ENCODE measurements at regions not wholly inside any gene's neighbourhood (a gene's known extent, or its start where the extent isn't known, plus 50 kb on each side); places are given as distances from the start of the nearest gene placed in this dataset.

DNA sequence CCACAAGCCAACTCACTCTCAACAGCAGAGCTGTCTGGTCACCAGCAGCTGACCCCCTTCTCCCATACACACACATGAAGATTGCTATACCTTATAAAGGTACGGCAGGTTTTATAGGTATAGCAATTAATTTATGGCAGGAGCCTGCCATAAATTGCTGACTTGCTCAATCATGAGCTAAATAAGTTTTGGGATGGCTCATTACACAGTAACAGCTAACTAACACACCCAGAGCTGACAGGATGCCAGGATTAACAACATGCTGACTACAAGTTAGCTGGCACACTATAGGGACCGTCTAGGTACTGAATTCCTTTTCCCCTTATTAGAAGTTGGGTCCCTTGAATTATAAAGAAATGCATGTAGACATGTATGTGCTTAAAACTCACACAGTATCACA, 150.3 kb upstream of the KCNJ18 start:
- Histone ChIP-seq H3K36me3 (replicated peaks in 1 of 2; ENCODE audit: control insufficient read depth in 1 of 2, insufficient read depth in 2 of 2, low read length in 2 of 2) (peaks cover 3 to 16% of the 10 kb centered on the region in 2 experiments; a peak in 2 of 5 replicates), H3K9ac (ENCODE audit: insufficient read depth, low read depth, low read length) (no peak overlapping the region), H3K27ac (ENCODE audit: extremely low read length, insufficient read depth, low read length) (no peak overlapping the region), H4K20me1 (ENCODE audit: insufficient read depth, low read length) (no peaks in the 10 kb centered on the region), H3K79me2 (ENCODE audit: insufficient read depth, low read length) (no peaks in the 10 kb centered on the region), H3K9me3 (ENCODE audit: low read length) (0 out of 2 replicates have a peak, but pooled peaks cover 12% of the 10 kb centered on the region), H2AFZ (ENCODE audit: low read length) (no peak overlapping the region), H3K27me3 (ENCODE audit: control insufficient read depth in 1 of 2, insufficient read depth in 2 of 2, low read length in 2 of 2) (no peaks in the 10 kb centered on the region), H3K4me3 (replicated peaks in 1 of 3; ENCODE audit: insufficient read depth in 1 of 3, low read depth in 2 of 3, low read length in 3 of 3) (no peak overlapping the region), H3K4me2 (ENCODE audit: low read depth, low read length) (no peak overlapping the region), H3K4me1 (ENCODE audit: insufficient read depth, low read length) (no peaks in the 10 kb centered on the region)
- no peak for FAIRE-seq
- TF ChIP-seq GABPA (IDR thresholded peaks at IDR 0.05; ENCODE audit: low read depth, low read length) = no peak
- TF ChIP-seq GABPA (CRISPR knock-in tag; IDR thresholded peaks at IDR 0.05; ENCODE audit: low read depth) = no peak
- TF ChIP-seq SOX13 (IDR thresholded peaks at IDR 0.05) = no peak
- no peak for TF ChIP-seq SOX13 (CRISPR knock-in tag; conservative IDR thresholded peaks at IDR 0.05 in 1 of 2, IDR thresholded peaks at IDR 0.05 in 1 of 2)
- TF ChIP-seq ZNF292 (CRISPR knock-in tag; IDR thresholded peaks at IDR 0.05; ENCODE audit: borderline replicate concordance, low read depth) = no peak
- TF ChIP-seq MAFK (conservative IDR thresholded peaks at IDR 0.05 in 1 of 2, IDR thresholded peaks at IDR 0.05 in 1 of 2; ENCODE audit: low read length in 2 of 2) = peak; percentile 36 to 56; a peak in 3 of 4 replicates
- TF ChIP-seq ZNF260 (CRISPR knock-in tag; IDR thresholded peaks at IDR 0.05; ENCODE audit: borderline replicate concordance, low read depth) = no peak
- TF ChIP-seq MAFF (IDR thresholded peaks at IDR 0.05; ENCODE audit: low read depth, low read length) = peak; percentile 51
- TF ChIP-seq, protein P1, sequence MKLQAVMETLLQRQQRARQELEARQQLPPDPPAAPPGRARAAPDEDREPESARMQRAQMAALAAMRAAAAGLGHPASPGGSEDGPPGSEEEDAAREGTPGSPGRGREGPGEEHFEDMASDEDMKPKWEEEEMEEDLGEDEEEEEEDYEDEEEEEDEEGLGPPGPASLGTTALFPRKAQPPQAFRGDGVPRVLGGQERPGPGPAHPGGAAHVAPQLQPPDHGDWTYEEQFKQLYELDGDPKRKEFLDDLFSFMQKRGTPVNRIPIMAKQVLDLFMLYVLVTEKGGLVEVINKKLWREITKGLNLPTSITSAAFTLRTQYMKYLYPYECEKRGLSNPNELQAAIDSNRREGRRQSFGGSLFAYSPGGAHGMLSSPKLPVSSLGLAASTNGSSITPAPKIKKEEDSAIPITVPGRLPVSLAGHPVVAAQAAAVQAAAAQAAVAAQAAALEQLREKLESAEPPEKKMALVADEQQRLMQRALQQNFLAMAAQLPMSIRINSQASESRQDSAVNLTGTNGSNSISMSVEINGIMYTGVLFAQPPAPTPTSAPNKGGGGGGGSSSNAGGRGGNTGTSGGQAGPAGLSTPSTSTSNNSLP (IDR thresholded peaks at IDR 0.05; ENCODE audit: low read depth, low read length) = no peak
- TF ChIP-seq ZMAT3 (CRISPR knock-in tag; conservative IDR thresholded peaks at IDR 0.05) = no peak
- TF ChIP-seq GATA4 (IDR thresholded peaks at IDR 0.05; ENCODE audit: borderline replicate concordance, low read depth) = no peak
- no peak for TF ChIP-seq SMYD3 (CRISPR knock-in tag; IDR thresholded peaks at IDR 0.05)
- TF ChIP-seq ZNF670 (CRISPR knock-in tag; IDR thresholded peaks at IDR 0.05; ENCODE audit: borderline replicate concordance) = no peak
- no peak for TF ChIP-seq ZNF232 (CRISPR knock-in tag; IDR thresholded peaks at IDR 0.05; ENCODE audit: borderline replicate concordance)
- no peak for TF ChIP-seq TBX2 (CRISPR knock-in tag; IDR thresholded peaks at IDR 0.05; ENCODE audit: borderline replicate concordance)
- TF ChIP-seq TEAD3 (CRISPR knock-in tag; optimal IDR thresholded peaks at IDR 0.05; ENCODE audit: borderline replicate concordance) = no peak
- TF ChIP-seq, protein P2, sequence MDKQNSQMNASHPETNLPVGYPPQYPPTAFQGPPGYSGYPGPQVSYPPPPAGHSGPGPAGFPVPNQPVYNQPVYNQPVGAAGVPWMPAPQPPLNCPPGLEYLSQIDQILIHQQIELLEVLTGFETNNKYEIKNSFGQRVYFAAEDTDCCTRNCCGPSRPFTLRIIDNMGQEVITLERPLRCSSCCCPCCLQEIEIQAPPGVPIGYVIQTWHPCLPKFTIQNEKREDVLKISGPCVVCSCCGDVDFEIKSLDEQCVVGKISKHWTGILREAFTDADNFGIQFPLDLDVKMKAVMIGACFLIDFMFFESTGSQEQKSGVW (CRISPR knock-in tag; IDR thresholded peaks at IDR 0.05; ENCODE audit: borderline replicate concordance) = no peak
- DNase-seq (ENCODE audit: low spot score) = no peak
- intact Hi-C loops (cut with micrococcal nuclease; ENCODE audit: unreplicated experiment) = no loop called here
- ATAC-seq = no peak
- in situ Hi-C loops (cut with HindIII; ENCODE audit: extremely low pct_ligation_motif_present, low pct_unique_long_range_greater_than_20kb) = no loop called here
- no TSS peak for BruUV-seq (replicated peaks)
- CTCF ChIA-PET (ENCODE audit: low intra/inter-chr PET ratio, low total read pairs) = no interaction called here
- POLR2A ChIA-PET = interaction anchor here (1.6 kb wide), 1 partner anchor 10 kb away, joined by 3 read pairs; no protein-coding TSS in a partner anchor
- 96% methylated on average over 2 of the region's 2 CpGs for WGBS (ENCODE audit: low lambda C conversion rate)

All from HepG2 (cell line).